C1 segment of cervical spinal cord (tissue), 14 donors: ENCODE measurements at regions not wholly inside any gene's neighbourhood (a gene's known extent, or its start where the extent isn't known, plus 50 kb on each side); places are given as distances from the start of the nearest gene placed in this dataset.
"Not testable (repeated sequence)": the region's sequence is repeated elsewhere in the genome, so short reads cannot be mapped to it uniquely, and the experiment has no call there.

Experiments
- DNase-seq, 14 donors: peaks; one replicate each; lab custom pipeline; 2025; lab: John Stamatoyannopoulos, UW

GRCh38 chr12:105524961-105525360 is 194.5 kb downstream of the C12orf75 start:
- no peak for DNase-seq

GRCh38 chr12:105534068-105534467 is 203.6 kb downstream of the C12orf75 start:
- no peak for DNase-seq

DNA sequence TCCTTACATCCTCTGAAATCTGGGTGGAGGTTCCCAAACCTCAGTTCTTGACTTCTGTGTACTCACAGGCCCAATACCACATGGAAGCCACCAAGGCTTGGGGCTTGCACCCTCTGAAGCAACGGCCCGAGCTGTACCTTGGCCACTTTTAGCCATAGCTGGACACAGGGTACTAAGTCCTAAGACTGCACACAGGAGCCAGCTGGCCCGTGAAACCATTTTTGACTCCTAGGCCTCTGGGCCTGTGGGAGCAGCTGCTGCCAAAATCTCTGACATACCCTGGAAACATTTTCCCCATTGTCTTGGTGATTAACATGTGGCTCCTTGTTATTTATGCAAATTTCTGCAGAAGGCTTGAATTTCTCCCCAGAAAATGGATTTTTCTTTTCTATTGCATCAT is 204.5 kb downstream of the C12orf75 start:
- DNase-seq = not testable (repeated sequence)

DNA sequence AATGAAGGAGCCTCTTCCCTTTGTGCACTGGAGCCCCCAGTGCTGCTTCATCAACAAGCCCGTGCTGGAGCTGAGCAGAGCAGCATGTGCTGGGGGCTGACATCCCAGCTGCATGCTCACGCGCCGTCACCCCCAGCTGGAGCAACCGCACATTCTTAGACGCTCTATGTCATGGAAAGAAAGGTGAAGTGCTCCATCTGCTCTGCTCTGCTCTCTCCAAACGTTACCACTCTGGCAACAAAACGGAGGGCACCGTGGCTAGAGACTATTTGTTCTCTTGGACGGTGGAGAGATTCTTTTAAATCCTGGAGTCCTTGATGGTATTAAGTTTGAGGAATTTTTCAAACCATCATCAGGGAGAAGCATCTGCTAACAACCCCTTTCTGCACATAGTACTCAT is 208.4 kb downstream of the C12orf75 start:
- no peak for DNase-seq

GRCh38 chr12:105539735-105540134 is 209.2 kb downstream of the C12orf75 start:
- DNase-seq = no peak

GRCh38 chr12:105547786-105548185 is 217.3 kb downstream of the C12orf75 start:
- DNase-seq = no peak

DNA sequence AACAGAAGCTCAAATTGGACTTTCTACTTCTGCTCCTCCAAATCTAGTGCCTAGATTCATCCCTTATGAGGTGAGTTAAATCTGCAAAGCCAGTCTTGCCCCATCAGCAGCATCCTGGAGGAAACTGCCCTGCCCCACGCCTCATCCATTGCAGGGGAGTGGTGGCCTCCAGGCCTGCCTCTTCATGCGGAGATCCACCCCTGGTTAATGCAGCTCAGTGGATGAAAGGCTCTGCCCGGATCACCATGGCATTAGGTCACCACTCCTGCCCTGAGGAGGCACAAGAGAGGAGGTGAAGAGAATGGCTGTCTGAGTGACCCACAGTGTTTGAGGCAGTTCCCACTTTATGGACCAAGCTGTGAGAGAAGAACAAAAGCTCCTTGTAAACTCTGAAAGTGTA is 218.1 kb downstream of the C12orf75 start:
- DNase-seq = no peak

DNA sequence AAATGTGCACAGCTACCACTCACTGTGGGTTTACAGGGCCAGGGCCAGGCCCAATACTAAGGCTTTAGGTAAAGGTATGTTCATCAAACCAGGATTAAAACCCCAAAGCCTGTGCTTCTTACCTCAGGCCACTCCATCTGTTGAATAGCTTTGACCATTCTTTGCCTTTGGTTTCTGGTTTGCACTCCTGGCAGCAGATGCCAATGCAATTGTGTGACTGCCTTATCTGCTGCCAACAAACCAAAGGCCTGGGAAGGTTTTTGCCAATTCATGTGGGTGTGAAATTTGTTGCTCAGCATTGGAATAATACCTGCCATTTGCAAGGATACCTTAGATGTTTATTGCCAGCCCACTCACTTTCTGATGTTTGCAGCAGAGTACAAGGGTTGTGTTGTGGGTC is 221.6 kb downstream of the C12orf75 start:
- peak in 1 of 14 donors; percentile 44 for DNase-seq

DNA sequence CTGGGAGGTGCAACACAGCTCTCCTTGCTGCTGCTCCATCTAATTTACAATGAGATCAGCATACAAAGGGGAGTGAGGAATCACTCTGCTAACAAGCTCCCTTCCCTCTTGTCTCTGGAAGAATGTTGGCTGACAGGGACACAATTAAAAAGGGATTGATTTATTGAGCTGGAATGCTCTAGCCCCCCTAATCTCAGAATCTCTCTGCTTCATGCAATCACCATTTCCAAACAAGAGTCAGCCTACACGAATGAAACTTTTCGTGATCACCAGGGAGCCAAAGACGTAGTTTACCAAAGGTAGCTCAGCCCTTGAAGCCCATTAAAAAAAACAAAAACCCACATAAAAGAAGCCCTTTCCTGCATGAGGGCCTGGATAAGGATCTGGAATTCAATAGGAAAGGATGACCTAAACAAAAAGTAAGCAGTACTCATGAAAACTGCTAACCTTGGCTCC is 223.8 kb downstream of the C12orf75 start:
- no peak for DNase-seq

GRCh38 chr12:105554856-105555255 is 224.4 kb downstream of the C12orf75 start:
- no peak for DNase-seq

GRCh38 chr12:105555556-105556295 is 225.2 kb downstream of the C12orf75 start:
- no peak for DNase-seq

GRCh38 chr12:105559310-105559709 is 228.8 kb downstream of the C12orf75 start:
- no peak for DNase-seq

- no peak for DNase-seq
Observed at GRCh38 chr12:105561546-105562198, 231.2 kb downstream of the C12orf75 start.

DNA sequence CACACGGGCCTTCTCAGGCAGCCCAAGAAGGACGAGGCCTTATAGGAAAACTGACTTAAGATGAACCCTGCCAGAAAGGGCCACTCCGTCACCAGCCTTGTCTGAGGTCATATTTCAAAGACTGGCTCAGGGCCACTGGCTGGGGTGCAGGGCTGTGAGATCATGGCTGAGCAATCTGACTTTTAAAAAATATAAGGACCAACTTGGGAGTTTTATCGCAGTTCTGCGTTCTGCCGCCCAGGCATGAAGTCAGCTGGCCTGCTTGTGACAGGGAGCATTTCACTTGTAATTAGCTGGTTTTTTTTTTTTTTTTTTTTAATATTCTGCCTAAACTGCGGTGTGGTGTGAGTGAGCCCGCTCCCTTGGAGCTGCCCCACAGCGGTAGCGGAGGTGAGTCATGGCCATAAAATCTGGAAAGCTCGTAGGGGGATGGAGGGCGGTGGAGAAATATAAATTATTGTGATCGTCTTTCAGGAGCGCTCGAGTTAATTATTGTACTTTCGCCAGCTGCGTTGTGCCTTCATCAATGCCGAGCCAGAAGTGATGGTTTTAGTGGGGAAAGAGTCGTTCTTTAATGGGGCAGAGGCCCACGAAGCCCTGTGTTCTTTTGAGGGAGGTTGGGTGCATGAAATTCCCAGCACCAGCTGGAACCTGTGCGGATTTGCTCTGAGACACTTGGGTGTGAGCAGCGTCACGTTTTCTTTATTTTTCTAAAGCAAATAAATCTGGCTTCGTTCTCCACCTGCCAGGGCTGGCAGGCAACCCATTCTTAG is 231.9 kb downstream of the C12orf75 start:
- DNase-seq = no peak

DNA sequence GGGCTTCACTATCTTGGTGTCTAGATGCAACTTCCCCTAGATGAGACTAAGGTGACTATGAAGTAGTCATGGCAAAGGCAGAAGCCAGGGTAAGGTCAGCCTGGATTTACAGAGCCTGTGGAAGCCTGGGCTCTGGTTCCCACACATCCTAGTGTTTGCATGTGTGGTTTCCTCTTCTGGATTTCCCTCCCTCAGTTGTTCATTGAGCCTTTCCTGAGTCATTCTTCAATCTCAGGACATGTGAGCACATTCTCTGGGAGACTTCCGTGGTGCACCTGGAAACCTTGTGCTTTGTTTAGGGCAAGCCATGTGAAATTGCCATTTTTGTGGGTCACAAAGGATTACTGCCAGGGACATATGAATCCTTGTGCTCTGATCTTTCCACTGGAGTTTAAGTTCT is 236.6 kb downstream of the C12orf75 start:
- DNase-seq = no peak

DNA sequence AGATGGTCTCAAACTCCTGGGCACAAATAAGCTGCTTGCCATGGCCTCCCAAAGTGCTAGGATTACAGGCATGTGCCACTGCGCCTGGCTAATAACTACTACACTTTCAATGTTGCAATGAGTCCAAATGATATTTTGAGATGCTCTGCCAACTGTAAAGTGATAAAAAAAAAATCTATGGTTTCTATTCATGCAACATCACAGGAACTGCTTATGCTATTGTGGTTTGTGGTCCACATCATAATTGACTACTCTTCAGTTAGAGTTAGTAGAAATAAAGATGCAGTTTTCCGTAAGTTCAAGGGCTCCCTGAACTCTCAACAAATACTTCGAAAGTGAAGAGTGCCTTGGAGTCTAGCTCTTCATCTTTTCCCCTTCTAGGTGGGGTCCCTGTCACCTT is 239.4 kb downstream of the C12orf75 start:
- DNase-seq = no peak

DNA sequence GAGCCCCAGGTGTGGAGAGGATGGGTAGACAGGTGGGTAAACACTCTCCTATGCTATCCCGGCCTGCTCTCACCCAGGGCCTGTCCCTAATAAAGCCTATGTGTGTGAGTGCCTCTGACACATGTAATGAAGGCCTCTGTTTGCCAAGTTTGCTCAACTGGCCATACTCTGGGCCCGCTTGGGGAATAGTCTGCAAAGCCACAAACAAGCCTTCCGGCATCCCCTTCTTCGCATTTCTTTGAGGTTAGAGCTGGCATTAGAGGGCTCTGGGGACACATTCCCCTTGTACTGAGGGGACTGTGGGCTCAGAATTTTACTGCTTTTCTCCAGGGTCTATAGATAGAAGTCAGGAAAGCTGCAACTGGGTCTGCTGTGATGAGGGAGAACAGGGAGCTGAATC is 240.5 kb downstream of the C12orf75 start:
- no peak for DNase-seq

DNA sequence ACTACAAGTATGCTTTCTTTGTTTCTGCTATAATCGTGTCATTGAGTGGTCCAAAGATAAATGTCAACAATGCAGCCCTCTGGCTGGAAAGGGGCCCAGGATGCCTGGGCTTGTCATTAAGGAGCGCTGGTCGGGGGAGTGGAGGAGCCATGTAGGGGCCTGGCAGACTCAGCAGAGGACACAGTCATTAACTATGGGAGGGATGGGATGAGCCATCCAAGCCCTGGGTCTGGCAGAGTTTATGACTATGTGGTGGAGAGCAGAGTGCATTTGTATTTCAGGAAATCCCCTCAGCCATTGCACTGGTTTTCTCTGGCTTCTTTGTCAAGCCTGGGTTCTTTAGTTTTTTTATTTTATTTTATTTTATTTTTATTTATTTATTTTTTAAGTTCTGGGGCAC is 243.1 kb downstream of the C12orf75 start:
- no peak for DNase-seq

DNA sequence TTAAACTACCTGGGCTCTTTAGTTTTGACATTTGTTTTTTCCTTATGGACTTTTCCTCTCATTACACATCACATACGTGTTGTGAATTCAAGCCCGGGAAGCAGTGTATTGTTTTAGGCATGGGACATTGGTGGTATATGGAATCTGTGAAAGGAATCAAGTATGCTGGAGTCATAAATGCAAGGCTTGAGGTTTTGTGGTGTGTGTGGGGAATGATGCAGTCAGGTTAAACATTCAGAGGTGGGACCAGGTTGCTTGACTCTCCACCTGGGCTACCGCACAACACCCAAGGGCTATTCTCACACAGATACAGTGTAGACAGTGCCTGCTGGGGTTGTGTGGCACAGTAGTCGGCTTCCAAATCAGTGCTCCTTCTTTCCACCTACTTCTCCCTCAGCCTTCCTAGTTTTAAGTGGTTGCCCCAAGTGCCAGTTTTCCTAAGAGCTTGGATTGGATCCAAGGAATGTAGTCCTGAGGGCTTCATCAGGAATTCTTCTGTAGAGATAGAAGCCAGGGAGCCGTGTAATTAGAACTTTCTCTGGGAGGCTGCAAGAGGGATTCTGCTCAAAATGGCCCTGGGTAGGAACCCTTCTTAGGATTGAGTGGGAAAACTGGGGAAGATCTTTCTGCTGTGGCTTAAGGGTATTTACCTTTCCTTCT is 243.7 kb downstream of the C12orf75 start:
- DNase-seq = no peak

DNA sequence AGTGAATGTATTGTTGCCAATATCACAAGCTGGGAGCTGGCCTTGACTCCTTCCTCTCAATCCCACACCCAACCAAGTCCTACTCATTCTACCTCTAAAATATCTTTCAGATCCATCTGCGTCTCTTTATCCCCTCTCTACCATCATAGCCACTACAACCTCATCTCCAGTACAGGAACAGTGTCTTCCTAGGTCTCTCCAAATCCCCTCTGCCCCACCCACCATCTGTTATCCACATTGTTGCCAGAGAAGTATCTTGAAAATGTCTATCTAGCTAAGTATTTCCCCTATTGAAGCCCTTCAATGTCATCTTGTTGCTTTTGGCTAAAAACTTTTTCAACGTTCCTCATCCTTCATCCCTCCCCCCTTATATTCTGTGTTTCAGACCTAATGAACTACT is 244.7 kb downstream of the C12orf75 start:
- DNase-seq = no peak

DNA sequence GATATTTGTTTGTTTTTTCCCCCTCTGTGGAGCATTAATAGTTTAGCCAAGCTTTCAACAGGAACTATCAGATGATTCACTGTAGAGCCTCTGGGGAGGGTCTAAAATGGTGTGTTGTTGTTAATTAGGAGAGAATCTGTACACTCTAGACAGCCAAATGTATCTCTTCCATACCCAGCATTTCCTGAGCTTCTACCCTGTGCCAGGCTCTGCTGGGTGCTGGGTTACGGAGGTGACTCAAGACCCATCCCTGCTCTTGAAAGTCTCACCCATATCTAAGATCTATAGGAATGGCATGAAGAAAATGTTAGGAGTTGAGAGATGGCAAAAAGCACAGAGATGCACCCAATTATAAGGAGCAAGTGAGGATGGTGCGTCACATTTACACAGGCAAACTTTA is 245.8 kb downstream of the C12orf75 start:
- no peak for DNase-seq

- DNase-seq = no peak
Observed at GRCh38 chr12:105580821-105581352, 250.4 kb downstream of the C12orf75 start.
